ENCODE measurements at regions not wholly inside any gene's neighbourhood (a gene's known extent, or its start where the extent isn't known, plus 50 kb on each side); places are given as distances from the start of the nearest gene placed in this dataset.

DNA sequence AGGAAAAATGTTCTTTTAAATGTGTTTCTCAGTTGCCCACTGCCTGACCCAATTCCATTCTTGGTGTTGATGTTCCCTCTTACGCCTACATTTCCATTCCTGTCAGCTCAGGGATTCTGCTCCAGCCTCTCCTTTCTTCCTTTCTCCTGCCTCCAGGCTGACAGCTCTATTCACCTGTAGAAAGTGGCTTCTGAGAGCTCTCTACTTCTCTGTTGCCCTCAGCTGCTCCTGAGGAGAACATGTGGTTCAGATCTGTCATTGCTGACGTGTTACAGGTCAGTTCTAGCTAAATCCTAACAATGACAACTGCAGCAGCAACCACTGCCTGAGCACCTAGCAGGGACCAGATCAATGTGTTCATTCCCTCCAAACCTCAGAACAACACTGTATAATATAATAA is 144.9 kb upstream of the PLAAT1 start:
- no peak for TF ChIP-seq POLR2A (IDR thresholded peaks at IDR 0.05)
- H3K4me1 ChIP-seq = no peaks in the 10 kb centered on the region
- H3K36me3 ChIP-seq = no peaks in the 10 kb centered on the region
- no peak overlapping the region for H3K27ac ChIP-seq
- no peak for DNase-seq
- H3K9me3 ChIP-seq = peaks cover 0 to 1% (median 0%) of the 10 kb centered on the region in 4 donors
- intact Hi-C loops (cut with DNase I) = no loop called here
- H3K27me3 ChIP-seq = no peaks in the 10 kb centered on the region
- WGBS, 2 donors = 62 to 69% methylated on average over 2 of the region's 2 CpGs
- H3K4me3 ChIP-seq = no peak overlapping the region

DNA sequence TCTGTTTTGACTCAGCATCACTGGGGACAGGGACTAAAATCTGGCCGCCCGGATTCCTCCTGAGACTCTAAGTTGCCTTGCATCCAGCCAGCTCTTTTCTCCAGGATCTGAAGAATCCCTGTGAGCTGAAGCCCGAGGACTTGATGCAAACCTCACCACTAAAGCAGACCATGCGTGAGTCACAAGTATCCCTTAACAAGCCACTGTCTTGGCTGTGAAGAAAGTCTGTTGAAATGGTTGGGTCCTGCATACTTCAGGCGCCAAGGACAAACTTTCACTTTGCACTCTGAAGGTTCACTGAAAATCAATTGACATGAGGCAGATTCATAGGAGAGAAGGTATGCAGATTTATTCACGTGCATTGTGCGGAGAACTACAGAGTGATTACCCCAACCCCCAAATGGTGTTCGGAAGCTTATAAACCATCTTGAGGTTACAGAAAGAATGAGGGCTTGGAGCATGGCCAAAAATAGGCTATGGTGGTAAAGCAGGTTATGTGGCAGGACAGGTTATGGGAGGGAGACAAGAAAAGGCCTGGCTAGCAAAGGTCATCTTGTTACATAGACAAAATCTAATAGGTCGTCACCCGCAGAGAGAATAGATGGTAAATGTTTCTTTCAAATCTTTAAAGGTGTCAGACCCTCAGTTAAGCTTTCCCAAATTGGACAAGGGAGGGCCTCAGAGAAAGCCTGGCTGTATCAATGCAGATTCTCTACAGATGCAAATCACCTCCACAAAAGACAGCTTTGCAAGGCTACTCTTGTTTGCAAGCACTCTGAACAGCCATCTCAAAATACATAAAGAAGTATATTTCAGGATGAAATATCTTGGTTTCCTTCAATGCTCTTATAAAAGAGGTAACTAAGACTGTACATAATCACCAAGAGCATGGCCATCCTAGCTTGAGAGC is 126.3 kb upstream of the PLAAT1 start:
- Histone ChIP-seq H3K27me3 (no peaks in the 10 kb centered on the region), H3K4me1 (no peaks in the 10 kb centered on the region), H3K36me3 (no peaks in the 10 kb centered on the region), H3K4me3 (no peak overlapping the region), H3K27ac (no peak overlapping the region), H3K9me3 (no peaks in the 10 kb centered on the region)
- no peak for TF ChIP-seq POLR2A (IDR thresholded peaks at IDR 0.05)
- 88 to 89% methylated on average over 10 of the region's 10 CpGs for WGBS, 2 donors
- DNase-seq = no peak
- intact Hi-C loops (cut with DNase I) = no loop called here

- Histone ChIP-seq H3K9me3 (no peaks in the 10 kb centered on the region), H3K27ac (no peak overlapping the region), H3K27me3 (no peaks in the 10 kb centered on the region), H3K4me3 (no peak overlapping the region), H3K36me3 (no peaks in the 10 kb centered on the region), H3K4me1 (no peaks in the 10 kb centered on the region)
- no peak for DNase-seq
- WGBS, 2 donors = 85 to 90% methylated on average over 2 of the region's 2 CpGs
- TF ChIP-seq POLR2A (IDR thresholded peaks at IDR 0.05) (no peak), CTCF (IDR thresholded peaks at IDR 0.05) (no peak), EP300 (IDR thresholded peaks at IDR 0.05) (no peak), POLR2AphosphoS5 (IDR thresholded peaks at IDR 0.05) (no peak)
- intact Hi-C loops (cut with DNase I) = no loop called here
Observed at GRCh38 chr3:193116871-193117270, 124.2 kb upstream of the PLAAT1 start.

DNA sequence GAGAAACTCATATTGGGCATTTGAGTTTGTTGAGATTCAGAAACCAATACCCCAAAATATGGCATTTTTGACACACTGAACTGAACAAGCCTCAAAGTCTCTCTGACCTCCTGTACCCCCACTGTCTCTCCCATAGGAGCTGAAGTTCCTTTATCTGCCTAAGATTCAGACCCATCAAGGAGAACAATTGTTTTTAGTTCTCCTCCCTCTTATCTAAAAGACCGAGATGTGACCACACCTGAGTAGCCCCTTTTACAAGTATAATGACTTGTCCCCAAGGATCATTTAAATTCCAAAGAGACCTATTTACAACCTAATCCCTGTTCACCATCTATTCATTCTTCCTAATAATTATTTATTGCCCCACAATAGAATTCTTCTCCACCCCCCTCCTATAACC is 122.1 kb upstream of the PLAAT1 start:
- no peak overlapping the region for H3K27ac ChIP-seq
- no peak for TF ChIP-seq CTCF (IDR thresholded peaks at IDR 0.05)
- no peak for TF ChIP-seq POLR2AphosphoS5 (IDR thresholded peaks at IDR 0.05)
- TF ChIP-seq POLR2A (IDR thresholded peaks at IDR 0.05) = no peak
- TF ChIP-seq EP300 (IDR thresholded peaks at IDR 0.05) = no peak
- H3K27me3 ChIP-seq = no peaks in the 10 kb centered on the region
- intact Hi-C loops (cut with DNase I) = no loop called here
- WGBS, 2 donors = 72 to 76% methylated on average over 1 of the region's 1 CpG
- no peaks in the 10 kb centered on the region for H3K36me3 ChIP-seq
- no peaks in the 10 kb centered on the region for H3K4me1 ChIP-seq
- H3K4me3 ChIP-seq = no peak overlapping the region
- no peaks in the 10 kb centered on the region for H3K9me3 ChIP-seq
- no peak for DNase-seq

DNA sequence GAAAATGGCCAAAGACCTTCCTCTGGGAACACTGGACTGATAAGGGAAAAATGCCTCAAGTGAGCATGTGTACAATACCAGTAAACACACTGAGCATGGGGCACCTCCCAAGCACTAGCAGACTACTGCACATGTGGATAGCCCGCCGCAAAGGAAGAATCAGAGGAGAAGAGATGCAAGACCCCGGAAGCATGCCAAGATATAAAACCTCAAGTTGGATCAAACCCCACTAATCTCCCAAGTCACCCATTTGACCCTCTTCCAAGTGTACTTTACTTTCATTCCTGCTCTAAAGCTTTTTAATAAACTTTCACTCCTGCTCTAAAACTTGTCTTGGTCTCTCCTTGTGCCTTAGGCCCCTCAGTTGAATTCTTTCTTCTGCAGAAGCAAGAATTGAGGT is 121.1 kb upstream of the PLAAT1 start:
- Histone ChIP-seq H3K36me3 (no peaks in the 10 kb centered on the region), H3K27ac (no peak overlapping the region), H3K27me3 (no peaks in the 10 kb centered on the region), H3K4me1 (no peaks in the 10 kb centered on the region), H3K9me3 (no peaks in the 10 kb centered on the region), H3K4me3 (no peak overlapping the region)
- TF ChIP-seq POLR2A (IDR thresholded peaks at IDR 0.05) (no peak), POLR2AphosphoS5 (IDR thresholded peaks at IDR 0.05) (no peak), EP300 (IDR thresholded peaks at IDR 0.05) (no peak), CTCF (IDR thresholded peaks at IDR 0.05) (no peak)
- 86 to 88% methylated on average over 3 of the region's 3 CpGs for WGBS, 2 donors
- DNase-seq = no peak
- intact Hi-C loops (cut with DNase I) = no loop called here

GRCh38 chr3:193124861-193125260 is 116.2 kb upstream of the PLAAT1 start:
- H3K9me3 ChIP-seq = no peaks in the 10 kb centered on the region
- H3K27me3 ChIP-seq = no peaks in the 10 kb centered on the region
- intact Hi-C loops (cut with DNase I) = no loop called here
- no peak for DNase-seq
- no peaks in the 10 kb centered on the region for H3K4me1 ChIP-seq
- 79 to 81% methylated on average over 9 of the region's 9 CpGs for WGBS, 2 donors
- H3K4me3 ChIP-seq = no peak overlapping the region
- no peak overlapping the region for H3K27ac ChIP-seq
- TF ChIP-seq POLR2A (IDR thresholded peaks at IDR 0.05) (no peak), EP300 (IDR thresholded peaks at IDR 0.05) (no peak), POLR2AphosphoS5 (IDR thresholded peaks at IDR 0.05) (no peak), CTCF (IDR thresholded peaks at IDR 0.05) (no peak)
- no peaks in the 10 kb centered on the region for H3K36me3 ChIP-seq
